ENCODE measurements at regions not wholly inside any gene's neighbourhood (a gene's known extent, or its start where the extent isn't known, plus 50 kb on each side); places are given as distances from the start of the nearest gene placed in this dataset.

- no peak for TF ChIP-seq CTCF (IDR thresholded peaks at IDR 0.05; ENCODE audit: extremely low read depth, insufficient read depth, missing control alignments)
- no peak for DNase-seq (ENCODE audit: low spot score)
- in situ Hi-C loops (cut with MboI; ENCODE audit: low pct_unique_long_range_greater_than_20kb, low sequenced_read_pairs, unreplicated experiment): no loop called here
These were observed 59.4 kb upstream of the CCNG1 start for GRCh38 chr5:163377982-163378381.

DNA sequence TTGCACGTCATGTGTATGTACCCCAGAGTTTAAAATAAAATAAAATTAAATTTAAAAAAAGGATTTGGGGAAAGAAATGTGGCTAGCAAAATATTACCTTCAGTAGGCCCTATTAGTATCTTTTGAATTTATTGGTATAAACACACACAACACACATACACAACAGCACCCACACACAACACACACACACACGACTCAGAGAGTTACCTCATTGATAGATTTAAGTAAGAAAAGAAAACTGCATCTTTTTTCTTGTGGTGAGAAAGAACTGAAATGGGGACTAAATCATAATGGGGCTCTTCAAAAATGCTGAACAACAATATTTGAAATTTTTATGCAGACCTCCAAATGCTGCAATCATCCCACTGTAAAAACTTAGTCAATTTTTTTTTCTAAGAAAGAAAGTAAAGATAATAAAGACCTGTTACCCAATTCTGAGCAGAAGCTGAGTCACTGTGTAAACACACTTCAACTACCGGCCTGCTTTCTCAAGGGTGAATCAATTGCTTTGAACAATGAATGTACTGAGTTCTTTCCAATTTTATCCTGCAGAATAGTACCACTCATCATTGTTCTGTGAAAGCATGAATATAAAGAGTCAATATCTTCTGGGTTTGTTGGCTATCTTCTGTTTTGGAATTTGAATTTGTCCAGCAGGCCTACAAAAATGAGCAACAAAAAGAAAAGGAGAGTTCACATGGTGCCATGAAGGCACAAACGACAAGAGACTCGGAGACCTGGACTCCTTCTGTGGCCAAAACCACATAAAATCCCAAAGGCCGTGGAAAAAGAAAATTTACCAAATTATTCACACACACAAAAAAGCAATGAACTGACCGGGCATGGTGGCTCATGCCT lies 57.9 kb upstream of the CCNG1 start:
- in situ Hi-C loops (cut with MboI; ENCODE audit: low pct_unique_long_range_greater_than_20kb, low sequenced_read_pairs, unreplicated experiment): no loop called here
- no peak for DNase-seq (ENCODE audit: low spot score)
- no peak for TF ChIP-seq CTCF (IDR thresholded peaks at IDR 0.05; ENCODE audit: extremely low read depth, insufficient read depth, missing control alignments)

GRCh38 chr5:163381832-163382231 lies 55.6 kb upstream of the CCNG1 start:
- no peak for TF ChIP-seq CTCF (IDR thresholded peaks at IDR 0.05; ENCODE audit: extremely low read depth, insufficient read depth, missing control alignments)
- no peak for DNase-seq (ENCODE audit: low spot score)
- in situ Hi-C loops (cut with MboI; ENCODE audit: low pct_unique_long_range_greater_than_20kb, low sequenced_read_pairs, unreplicated experiment): no loop called here

DNA sequence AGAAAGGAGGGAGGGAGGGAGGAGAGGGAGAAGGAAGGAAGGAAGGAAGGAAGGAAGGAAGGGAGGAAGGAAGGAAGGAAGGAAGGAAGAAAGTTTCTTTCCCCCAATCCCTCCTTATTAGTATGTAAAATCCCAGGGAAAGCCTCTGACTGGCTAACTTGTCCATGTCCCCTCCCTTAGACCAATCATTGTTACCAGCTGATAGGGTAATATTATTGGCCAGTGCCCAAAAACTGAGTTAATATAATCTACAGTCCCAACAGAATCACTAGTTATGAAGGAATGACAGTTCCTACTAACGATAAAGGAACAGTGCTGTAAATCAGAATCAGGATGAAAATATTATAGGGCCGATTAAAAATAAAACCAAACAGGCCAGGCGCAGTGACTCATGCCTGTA lies 53.6 kb upstream of the CCNG1 start:
- in situ Hi-C loops (cut with MboI; ENCODE audit: low pct_unique_long_range_greater_than_20kb, low sequenced_read_pairs, unreplicated experiment): no loop called here
- no peak for TF ChIP-seq CTCF (IDR thresholded peaks at IDR 0.05; ENCODE audit: extremely low read depth, insufficient read depth, missing control alignments)

DNA sequence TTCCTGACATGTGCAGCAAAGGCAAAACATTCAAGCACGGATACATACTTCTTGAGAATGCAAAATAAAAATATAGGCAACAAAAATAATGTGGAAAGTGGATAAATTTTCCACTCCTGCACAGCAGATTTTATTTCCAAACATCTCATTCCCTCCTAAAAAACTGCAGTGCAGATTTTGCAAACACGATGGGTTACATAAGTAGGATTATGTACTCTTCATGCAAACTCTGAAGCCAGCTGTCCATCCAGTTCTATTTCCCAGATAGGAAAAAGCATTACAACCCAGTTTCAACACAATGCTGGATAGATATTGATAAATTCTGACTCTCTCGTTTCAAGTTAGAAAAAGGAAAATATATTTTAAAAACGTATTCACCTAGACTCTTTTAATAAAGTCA lies 52.7 kb upstream of the CCNG1 start:
- DNase-seq (ENCODE audit: low spot score): no peak
- no peak for TF ChIP-seq CTCF (IDR thresholded peaks at IDR 0.05; ENCODE audit: extremely low read depth, insufficient read depth, missing control alignments)
- in situ Hi-C loops (cut with MboI; ENCODE audit: low pct_unique_long_range_greater_than_20kb, low sequenced_read_pairs, unreplicated experiment): no loop called here

More for the DNA sequence above, 53.6 kb upstream of the CCNG1 start:
- no peak for DNase-seq (ENCODE audit: low spot score)

- in situ Hi-C loops (cut with MboI; ENCODE audit: low pct_unique_long_range_greater_than_20kb, low sequenced_read_pairs, unreplicated experiment): no loop called here
- TF ChIP-seq CTCF (IDR thresholded peaks at IDR 0.05; ENCODE audit: extremely low read depth, insufficient read depth, missing control alignments): no peak
- no peak for DNase-seq (ENCODE audit: low spot score)
These were observed 52.1 kb upstream of the CCNG1 start for GRCh38 chr5:163385271-163385670.
